ENCODE measurements at regions not wholly inside any gene's neighbourhood (a gene's known extent, or its start where the extent isn't known, plus 50 kb on each side); places are given as distances from the start of the nearest gene placed in this dataset.
"Not testable (repeated sequence)": the region's sequence is repeated elsewhere in the genome, so short reads cannot be mapped to it uniquely, and the experiment has no call there.

DNA sequence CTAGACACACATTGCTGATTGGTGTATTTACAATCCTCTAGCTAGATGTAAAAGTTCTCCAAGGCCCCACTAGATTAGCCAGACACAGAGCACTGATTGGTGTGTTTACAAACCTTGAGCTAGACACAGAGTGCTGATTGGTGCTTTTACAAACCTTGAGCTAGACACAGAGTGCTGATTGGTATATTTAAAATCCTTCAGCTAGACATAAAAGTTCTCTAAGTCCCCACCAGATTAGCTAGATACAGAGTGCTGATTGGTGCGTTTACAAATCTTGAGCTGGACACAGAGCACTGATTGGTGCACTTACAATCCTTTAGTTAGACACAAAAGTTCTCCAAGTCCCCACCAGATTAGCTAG lies 63.8 kb upstream of the DDHD1 start:
- not testable (repeated sequence) for TF ChIP-seq CTCF (IDR thresholded peaks at IDR 0.05); CBX8 (IDR thresholded peaks at IDR 0.05); POLR2A (IDR thresholded peaks at IDR 0.05; ENCODE audit: low read length); ZFP36 (IDR thresholded peaks at IDR 0.05; ENCODE audit: borderline replicate concordance, partially characterized antibody); RAD21 (conservative IDR thresholded peaks at IDR 0.05 in 1 of 2, IDR thresholded peaks at IDR 0.05 in 1 of 2); ESRRA (IDR thresholded peaks at IDR 0.05; ENCODE audit: borderline replicate concordance, low read length); MAX (IDR thresholded peaks at IDR 0.05); EP300 (IDR thresholded peaks at IDR 0.05)
- TF ChIP-seq, protein P1, sequence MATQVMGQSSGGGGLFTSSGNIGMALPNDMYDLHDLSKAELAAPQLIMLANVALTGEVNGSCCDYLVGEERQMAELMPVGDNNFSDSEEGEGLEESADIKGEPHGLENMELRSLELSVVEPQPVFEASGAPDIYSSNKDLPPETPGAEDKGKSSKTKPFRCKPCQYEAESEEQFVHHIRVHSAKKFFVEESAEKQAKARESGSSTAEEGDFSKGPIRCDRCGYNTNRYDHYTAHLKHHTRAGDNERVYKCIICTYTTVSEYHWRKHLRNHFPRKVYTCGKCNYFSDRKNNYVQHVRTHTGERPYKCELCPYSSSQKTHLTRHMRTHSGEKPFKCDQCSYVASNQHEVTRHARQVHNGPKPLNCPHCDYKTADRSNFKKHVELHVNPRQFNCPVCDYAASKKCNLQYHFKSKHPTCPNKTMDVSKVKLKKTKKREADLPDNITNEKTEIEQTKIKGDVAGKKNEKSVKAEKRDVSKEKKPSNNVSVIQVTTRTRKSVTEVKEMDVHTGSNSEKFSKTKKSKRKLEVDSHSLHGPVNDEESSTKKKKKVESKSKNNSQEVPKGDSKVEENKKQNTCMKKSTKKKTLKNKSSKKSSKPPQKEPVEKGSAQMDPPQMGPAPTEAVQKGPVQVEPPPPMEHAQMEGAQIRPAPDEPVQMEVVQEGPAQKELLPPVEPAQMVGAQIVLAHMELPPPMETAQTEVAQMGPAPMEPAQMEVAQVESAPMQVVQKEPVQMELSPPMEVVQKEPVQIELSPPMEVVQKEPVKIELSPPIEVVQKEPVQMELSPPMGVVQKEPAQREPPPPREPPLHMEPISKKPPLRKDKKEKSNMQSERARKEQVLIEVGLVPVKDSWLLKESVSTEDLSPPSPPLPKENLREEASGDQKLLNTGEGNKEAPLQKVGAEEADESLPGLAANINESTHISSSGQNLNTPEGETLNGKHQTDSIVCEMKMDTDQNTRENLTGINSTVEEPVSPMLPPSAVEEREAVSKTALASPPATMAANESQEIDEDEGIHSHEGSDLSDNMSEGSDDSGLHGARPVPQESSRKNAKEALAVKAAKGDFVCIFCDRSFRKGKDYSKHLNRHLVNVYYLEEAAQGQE (IDR thresholded peaks at IDR 0.05) = not testable (repeated sequence)

All from A549 (cell line).